ENCODE measurements at regions not wholly inside any gene's neighbourhood (a gene's known extent, or its start where the extent isn't known, plus 50 kb on each side); places are given as distances from the start of the nearest gene placed in this dataset.

DNA sequence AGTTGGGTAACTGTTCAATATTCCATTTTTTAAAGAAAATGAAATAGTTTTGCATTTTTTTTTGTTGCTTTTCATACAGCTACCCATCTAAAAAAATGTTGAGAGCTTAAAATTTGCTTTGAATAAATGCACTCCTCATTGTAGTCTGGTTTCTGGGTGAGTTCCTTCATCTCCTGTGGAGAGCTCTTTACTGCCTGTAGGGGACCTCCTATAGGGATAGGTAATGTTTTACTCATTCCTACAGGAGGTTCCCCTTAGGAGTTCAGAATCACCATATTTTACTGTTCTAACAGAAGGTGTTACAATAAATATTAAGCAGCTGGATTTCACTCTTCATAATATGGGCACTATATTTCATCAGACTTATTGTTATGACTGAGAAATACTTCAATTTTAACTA is 947.3 kb upstream of the CRIM1 start:
- no peak overlapping the region for H3K27ac ChIP-seq (ENCODE audit: extremely low read depth, low read depth, low read length)
- no peaks in the 10 kb centered on the region for H3K4me1 ChIP-seq (ENCODE audit: control insufficient read depth, insufficient read depth, low read length)
- no peak for TF ChIP-seq ZNF112 (tag by site-specific recombination; IDR thresholded peaks at IDR 0.05)
- TF ChIP-seq ZNF2 (tag by site-specific recombination; IDR thresholded peaks at IDR 0.05), result no peak
- no peak for TF ChIP-seq BCL11A (tag by site-specific recombination; IDR thresholded peaks at IDR 0.05; ENCODE audit: low read depth)
- TF ChIP-seq, protein P1, sequence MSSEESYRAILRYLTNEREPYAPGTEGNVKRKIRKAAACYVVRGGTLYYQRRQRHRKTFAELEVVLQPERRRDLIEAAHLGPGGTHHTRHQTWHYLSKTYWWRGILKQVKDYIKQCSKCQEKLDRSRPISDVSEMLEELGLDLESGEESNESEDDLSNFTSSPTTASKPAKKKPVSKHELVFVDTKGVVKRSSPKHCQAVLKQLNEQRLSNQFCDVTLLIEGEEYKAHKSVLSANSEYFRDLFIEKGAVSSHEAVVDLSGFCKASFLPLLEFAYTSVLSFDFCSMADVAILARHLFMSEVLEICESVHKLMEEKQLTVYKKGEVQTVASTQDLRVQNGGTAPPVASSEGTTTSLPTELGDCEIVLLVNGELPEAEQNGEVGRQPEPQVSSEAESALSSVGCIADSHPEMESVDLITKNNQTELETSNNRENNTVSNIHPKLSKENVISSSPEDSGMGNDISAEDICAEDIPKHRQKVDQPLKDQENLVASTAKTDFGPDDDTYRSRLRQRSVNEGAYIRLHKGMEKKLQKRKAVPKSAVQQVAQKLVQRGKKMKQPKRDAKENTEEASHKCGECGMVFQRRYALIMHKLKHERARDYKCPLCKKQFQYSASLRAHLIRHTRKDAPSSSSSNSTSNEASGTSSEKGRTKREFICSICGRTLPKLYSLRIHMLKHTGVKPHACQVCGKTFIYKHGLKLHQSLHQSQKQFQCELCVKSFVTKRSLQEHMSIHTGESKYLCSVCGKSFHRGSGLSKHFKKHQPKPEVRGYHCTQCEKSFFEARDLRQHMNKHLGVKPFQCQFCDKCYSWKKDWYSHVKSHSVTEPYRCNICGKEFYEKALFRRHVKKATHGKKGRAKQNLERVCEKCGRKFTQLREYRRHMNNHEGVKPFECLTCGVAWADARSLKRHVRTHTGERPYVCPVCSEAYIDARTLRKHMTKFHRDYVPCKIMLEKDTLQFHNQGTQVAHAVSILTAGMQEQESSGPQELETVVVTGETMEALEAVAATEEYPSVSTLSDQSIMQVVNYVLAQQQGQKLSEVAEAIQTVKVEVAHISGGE (tag by site-specific recombination; conservative IDR thresholded peaks at IDR 0.05; ENCODE audit: low read depth), result no peak
- TF ChIP-seq ZBTB21 (tag by site-specific recombination; IDR thresholded peaks at IDR 0.05), result no peak
- no peak for TF ChIP-seq ZNF610 (tag by site-specific recombination; IDR thresholded peaks at IDR 0.05; ENCODE audit: borderline replicate concordance)
- ChIA-PET POLR2A (no interaction called here), CTCF (interaction anchor here (0.7 kb wide), 1 partner anchor 20 kb away, joined by 3 read pairs; no protein-coding TSS in a partner anchor)
- H3K36me3 ChIP-seq (ENCODE audit: control insufficient read depth in 2 of 2, insufficient read depth in 1 of 2, low read length in 2 of 2), result no peaks in the 10 kb centered on the region
- H3K9me3 ChIP-seq (ENCODE audit: control insufficient read depth, insufficient read depth, low read depth, low read length), result no peaks in the 10 kb centered on the region
- no peak overlapping the region for H3K4me3 ChIP-seq (ENCODE audit: low read depth, low read length)

- CTCF ChIA-PET, result interaction anchor here (0.8 kb wide), 1 partner anchor 19 kb away, joined by 3 read pairs; no protein-coding TSS in a partner anchor
- Histone ChIP-seq H3K27ac (ENCODE audit: extremely low read depth, low read depth, low read length) (no peak overlapping the region), H3K36me3 (ENCODE audit: control insufficient read depth in 2 of 2, insufficient read depth in 1 of 2, low read length in 2 of 2) (no peaks in the 10 kb centered on the region), H3K4me3 (ENCODE audit: low read depth, low read length) (no peak overlapping the region), H3K4me1 (ENCODE audit: control insufficient read depth, insufficient read depth, low read length) (no peaks in the 10 kb centered on the region), H3K9me3 (ENCODE audit: control insufficient read depth, insufficient read depth, low read depth, low read length) (no peaks in the 10 kb centered on the region)
- TF ChIP-seq, protein P2, sequence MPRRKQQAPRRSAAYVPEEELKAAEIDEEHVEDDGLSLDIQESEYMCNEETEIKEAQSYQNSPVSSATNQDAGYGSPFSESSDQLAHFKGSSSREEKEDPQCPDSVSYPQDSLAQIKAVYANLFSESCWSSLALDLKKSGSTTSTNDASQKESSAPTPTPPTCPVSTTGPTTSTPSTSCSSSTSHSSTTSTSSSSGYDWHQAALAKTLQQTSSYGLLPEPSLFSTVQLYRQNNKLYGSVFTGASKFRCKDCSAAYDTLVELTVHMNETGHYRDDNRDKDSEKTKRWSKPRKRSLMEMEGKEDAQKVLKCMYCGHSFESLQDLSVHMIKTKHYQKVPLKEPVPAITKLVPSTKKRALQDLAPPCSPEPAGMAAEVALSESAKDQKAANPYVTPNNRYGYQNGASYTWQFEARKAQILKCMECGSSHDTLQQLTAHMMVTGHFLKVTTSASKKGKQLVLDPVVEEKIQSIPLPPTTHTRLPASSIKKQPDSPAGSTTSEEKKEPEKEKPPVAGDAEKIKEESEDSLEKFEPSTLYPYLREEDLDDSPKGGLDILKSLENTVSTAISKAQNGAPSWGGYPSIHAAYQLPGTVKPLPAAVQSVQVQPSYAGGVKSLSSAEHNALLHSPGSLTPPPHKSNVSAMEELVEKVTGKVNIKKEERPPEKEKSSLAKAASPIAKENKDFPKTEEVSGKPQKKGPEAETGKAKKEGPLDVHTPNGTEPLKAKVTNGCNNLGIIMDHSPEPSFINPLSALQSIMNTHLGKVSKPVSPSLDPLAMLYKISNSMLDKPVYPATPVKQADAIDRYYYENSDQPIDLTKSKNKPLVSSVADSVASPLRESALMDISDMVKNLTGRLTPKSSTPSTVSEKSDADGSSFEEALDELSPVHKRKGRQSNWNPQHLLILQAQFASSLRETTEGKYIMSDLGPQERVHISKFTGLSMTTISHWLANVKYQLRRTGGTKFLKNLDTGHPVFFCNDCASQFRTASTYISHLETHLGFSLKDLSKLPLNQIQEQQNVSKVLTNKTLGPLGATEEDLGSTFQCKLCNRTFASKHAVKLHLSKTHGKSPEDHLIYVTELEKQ (tag by site-specific recombination; IDR thresholded peaks at IDR 0.05; ENCODE audit: borderline replicate concordance), result no peak
- TF ChIP-seq, protein P3, sequence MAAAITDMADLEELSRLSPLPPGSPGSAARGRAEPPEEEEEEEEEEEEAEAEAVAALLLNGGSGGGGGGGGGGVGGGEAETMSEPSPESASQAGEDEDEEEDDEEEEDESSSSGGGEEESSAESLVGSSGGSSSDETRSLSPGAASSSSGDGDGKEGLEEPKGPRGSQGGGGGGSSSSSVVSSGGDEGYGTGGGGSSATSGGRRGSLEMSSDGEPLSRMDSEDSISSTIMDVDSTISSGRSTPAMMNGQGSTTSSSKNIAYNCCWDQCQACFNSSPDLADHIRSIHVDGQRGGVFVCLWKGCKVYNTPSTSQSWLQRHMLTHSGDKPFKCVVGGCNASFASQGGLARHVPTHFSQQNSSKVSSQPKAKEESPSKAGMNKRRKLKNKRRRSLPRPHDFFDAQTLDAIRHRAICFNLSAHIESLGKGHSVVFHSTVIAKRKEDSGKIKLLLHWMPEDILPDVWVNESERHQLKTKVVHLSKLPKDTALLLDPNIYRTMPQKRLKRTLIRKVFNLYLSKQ (tag by site-specific recombination; IDR thresholded peaks at IDR 0.05; ENCODE audit: borderline replicate concordance), result no peak
- no peak for TF ChIP-seq ZNF23 (tag by site-specific recombination; IDR thresholded peaks at IDR 0.05; ENCODE audit: borderline replicate concordance)
- no peak for TF ChIP-seq ZNF132 (tag by site-specific recombination; IDR thresholded peaks at IDR 0.05; ENCODE audit: borderline replicate concordance)
- TF ChIP-seq ZNF362 (tag by site-specific recombination; IDR thresholded peaks at IDR 0.05), result no peak
- TF ChIP-seq ZBTB1 (tag by site-specific recombination; IDR thresholded peaks at IDR 0.05), result no peak
- TF ChIP-seq ZNF24 (tag by site-specific recombination; IDR thresholded peaks at IDR 0.05), result no peak
- no peak for TF ChIP-seq ZNF423 (tag by site-specific recombination; IDR thresholded peaks at IDR 0.05)
- no peak for TF ChIP-seq SP2 (tag by site-specific recombination; IDR thresholded peaks at IDR 0.05)
- TF ChIP-seq ZFHX2 (tag by site-specific recombination; conservative IDR thresholded peaks at IDR 0.05), result no peak
- TF ChIP-seq ZNF670 (tag by site-specific recombination; IDR thresholded peaks at IDR 0.05; ENCODE audit: low read depth), result no peak
- POLR2A ChIA-PET, result no interaction called here
Measured at GRCh38 chr2:35391736-35392442, 963.7 kb upstream of the CRIM1 start.

Data from HEK293 (cell line).